ENCODE measurements at regions not wholly inside any gene's neighbourhood (a gene's known extent, or its start where the extent isn't known, plus 50 kb on each side); places are given as distances from the start of the nearest gene placed in this dataset.
"Not testable (repeated sequence)": the region's sequence is repeated elsewhere in the genome, so short reads cannot be mapped to it uniquely, and the experiment has no call there.

GRCh38 chr9:102714184-102714583, 280.9 kb upstream of the CYLC2 start:
- no peak for TF ChIP-seq CTCF (IDR thresholded peaks at IDR 0.05; ENCODE audit: low read depth, low read length)
- no peaks in the 10 kb centered on the region for H3K27me3 ChIP-seq (ENCODE audit: control insufficient read depth, insufficient read depth, low read length)
- POLR2A ChIA-PET = no interaction called here
- no peak overlapping the region for H3K27ac ChIP-seq (ENCODE audit: low read depth, low read length)
- H3K4me3 ChIP-seq (ENCODE audit: low read depth, low read length) = no peak overlapping the region
- no peaks in the 10 kb centered on the region; the same call in 1 of the 2 replicates for H3K9me3 ChIP-seq (ENCODE audit: control insufficient read depth, insufficient read depth, low read length)
- CTCF ChIA-PET = no interaction called here
- DNase-seq (ENCODE audit: low read depth, low spot score) = no peak

GRCh38 chr9:102712910-102713309, 282.2 kb upstream of the CYLC2 start:
- H3K4me3 ChIP-seq (ENCODE audit: low read depth, low read length); CTCF ChIA-PET; POLR2A ChIA-PET; H3K27me3 ChIP-seq (ENCODE audit: control insufficient read depth, insufficient read depth, low read length); DNase-seq (ENCODE audit: low read depth, low spot score); H3K9me3 ChIP-seq (ENCODE audit: control insufficient read depth, insufficient read depth, low read length); H3K27ac ChIP-seq (ENCODE audit: low read depth, low read length): not testable (repeated sequence)

- no peaks in the 10 kb centered on the region for H3K27me3 ChIP-seq (ENCODE audit: control insufficient read depth, insufficient read depth, low read length)
- no peak for TF ChIP-seq CTCF (IDR thresholded peaks at IDR 0.05; ENCODE audit: low read depth, low read length)
- no peak overlapping the region for H3K27ac ChIP-seq (ENCODE audit: low read depth, low read length)
- no peak for DNase-seq (ENCODE audit: low read depth, low spot score)
- peaks cover 11% of the 10 kb centered on the region for H3K9me3 ChIP-seq (ENCODE audit: control insufficient read depth, insufficient read depth, low read length)
- ChIA-PET CTCF (no interaction called here), POLR2A (no interaction called here)
- H3K4me3 ChIP-seq (ENCODE audit: low read depth, low read length) = no peak overlapping the region
Observed at GRCh38 chr9:102700936-102701335, 294.2 kb upstream of the CYLC2 start.

GRCh38 chr9:102669220-102669619, 325.9 kb upstream of the CYLC2 start:
- no peak overlapping the region for H3K27ac ChIP-seq (ENCODE audit: low read depth, low read length)
- H3K9me3 ChIP-seq (ENCODE audit: control insufficient read depth, insufficient read depth, low read length) = peaks cover 15% of the 10 kb centered on the region; the same call in 1 of the 2 replicates
- no peak for DNase-seq (ENCODE audit: low read depth, low spot score)
- H3K27me3 ChIP-seq (ENCODE audit: control insufficient read depth, insufficient read depth, low read length) = no peaks in the 10 kb centered on the region
- no peak for TF ChIP-seq CTCF (IDR thresholded peaks at IDR 0.05; ENCODE audit: low read depth, low read length)
- H3K4me3 ChIP-seq (ENCODE audit: low read depth, low read length) = no peak overlapping the region
- ChIA-PET CTCF (no interaction called here), POLR2A (no interaction called here)

GRCh38 chr9:102652471-102652870, 342.7 kb upstream of the CYLC2 start:
- DNase-seq (ENCODE audit: low read depth, low spot score) = no peak
- Histone ChIP-seq H3K4me3 (ENCODE audit: low read depth, low read length) (no peak overlapping the region), H3K9me3 (ENCODE audit: control insufficient read depth, insufficient read depth, low read length) (peaks cover 6% of the 10 kb centered on the region; the same call in 1 of the 2 replicates), H3K27me3 (ENCODE audit: control insufficient read depth, insufficient read depth, low read length) (no peaks in the 10 kb centered on the region), H3K27ac (ENCODE audit: low read depth, low read length) (no peak overlapping the region)
- CTCF ChIA-PET = no interaction called here
- TF ChIP-seq CTCF (IDR thresholded peaks at IDR 0.05; ENCODE audit: low read depth, low read length) = no peak
- POLR2A ChIA-PET = no interaction called here

GRCh38 chr9:102650896-102651295, 344.2 kb upstream of the CYLC2 start:
- no peak for DNase-seq (ENCODE audit: low read depth, low spot score)
- POLR2A ChIA-PET = no interaction called here
- CTCF ChIA-PET = no interaction called here
- Histone ChIP-seq H3K4me3 (ENCODE audit: low read depth, low read length) (no peak overlapping the region), H3K27me3 (ENCODE audit: control insufficient read depth, insufficient read depth, low read length) (no peaks in the 10 kb centered on the region), H3K27ac (ENCODE audit: low read depth, low read length) (no peak overlapping the region), H3K9me3 (ENCODE audit: control insufficient read depth, insufficient read depth, low read length) (peaks cover 3% of the 10 kb centered on the region; the same call in 1 of the 2 replicates)
- no peak for TF ChIP-seq CTCF (IDR thresholded peaks at IDR 0.05; ENCODE audit: low read depth, low read length)

Measured in AG04450 (cell line).